ENCODE measurements at regions not wholly inside any gene's neighbourhood (a gene's known extent, or its start where the extent isn't known, plus 50 kb on each side); places are given as distances from the start of the nearest gene placed in this dataset.

DNA sequence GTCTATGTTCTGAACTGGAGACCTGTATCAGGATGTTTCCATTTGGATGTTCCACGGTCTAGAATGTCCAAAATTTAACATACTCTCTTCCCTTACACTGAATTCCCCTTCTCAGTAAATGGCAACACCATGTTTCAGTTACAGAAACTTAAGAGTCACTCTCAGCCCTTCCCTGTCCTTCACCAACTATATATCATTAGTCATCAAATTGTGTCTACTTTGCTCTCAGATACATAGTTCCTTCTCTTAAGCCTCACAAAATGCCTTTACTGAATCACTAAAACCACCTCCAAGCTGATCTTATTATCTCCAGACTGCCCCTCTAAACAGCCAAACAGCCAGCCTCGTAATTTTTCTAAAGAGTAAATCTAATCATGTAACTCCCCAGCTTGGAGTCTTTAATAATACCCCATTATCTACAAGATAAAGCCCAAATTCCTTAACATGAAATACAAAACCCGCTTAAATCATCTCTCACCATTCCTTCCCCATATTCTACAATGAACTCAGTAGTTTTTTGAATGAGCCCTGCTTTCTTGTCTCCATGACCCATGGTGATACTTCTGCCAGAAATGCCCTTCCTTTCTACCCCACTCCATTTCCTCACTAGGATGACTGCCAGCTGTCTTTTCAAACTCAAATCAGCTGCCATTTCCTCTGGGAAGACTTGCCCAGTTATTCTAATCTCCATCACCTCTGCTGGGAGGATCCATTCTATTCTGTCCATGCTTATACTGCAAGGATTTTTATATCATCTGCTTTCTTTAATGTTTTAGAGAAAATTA, 102.7 kb upstream of the ARHGAP42 start:
- TF ChIP-seq EZH2 (IDR thresholded peaks at IDR 0.05; ENCODE audit: borderline replicate concordance) (no peak), CTCF (IDR thresholded peaks at IDR 0.05; ENCODE audit: poor library complexity) (no peak), EZH2phosphoT487 (IDR thresholded peaks at IDR 0.05; ENCODE audit: low read depth, severe bottlenecking, unreplicated experiment) (no peak)

Measured in hepatocyte (in vitro differentiated cells).